GM21737 (cell line): ENCODE measurements at regions not wholly inside any gene's neighbourhood (a gene's known extent, or its start where the extent isn't known, plus 50 kb on each side); places are given as distances from the start of the nearest gene placed in this dataset.
A peak's percentile ranks its signal among the peaks of the same experiment; 100 is the strongest.

Source experiments
- ATAC-seq: cut with Tn5 transposase; IDR thresholded peaks from one replicate; pipeline ENCODE4 v1.9.1; 2021; ENCODE audit warnings: mild to moderate bottlenecking, moderate library complexity; ENCODE audit not compliant: unreplicated experiment

DNA sequence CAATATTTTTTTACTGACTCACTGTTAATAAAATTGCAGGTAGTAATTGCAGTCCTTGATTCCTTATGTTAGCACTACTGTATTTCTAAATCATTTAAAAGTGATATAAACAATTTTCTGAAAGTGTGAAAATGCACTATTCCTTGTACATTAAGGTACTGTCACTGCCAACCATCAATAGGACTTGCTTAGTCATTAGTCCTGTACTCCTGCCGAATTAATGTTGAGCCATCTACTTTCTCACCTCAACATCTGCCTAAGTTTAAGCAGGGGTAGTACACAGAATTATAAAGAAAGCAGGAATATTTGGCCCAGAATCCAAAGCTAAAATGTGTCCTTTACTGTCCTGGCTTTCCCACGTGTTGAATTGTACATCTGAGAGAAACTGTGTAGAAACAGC is 87.0 kb upstream of the TRPC3 start:
- no peak for ATAC-seq

DNA sequence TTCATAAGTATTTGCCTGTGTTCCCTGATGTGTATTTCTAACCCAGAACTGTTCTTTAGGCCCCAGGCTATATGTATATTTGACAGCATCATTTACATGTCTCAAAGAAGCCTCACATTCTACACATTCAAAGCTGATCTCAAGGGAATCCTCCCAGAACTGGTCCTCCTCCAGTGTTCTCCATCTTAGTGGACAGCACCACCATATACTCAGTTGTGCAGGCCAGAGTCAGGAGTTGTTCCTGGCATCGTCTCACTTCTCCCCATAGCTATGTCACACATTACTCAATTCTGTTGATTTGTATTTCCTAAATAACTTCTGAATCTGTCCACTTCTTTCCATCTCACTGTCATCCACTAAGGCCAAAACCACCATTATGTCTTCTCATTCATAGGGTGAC is 82.8 kb upstream of the TRPC3 start:
- no peak for ATAC-seq

DNA sequence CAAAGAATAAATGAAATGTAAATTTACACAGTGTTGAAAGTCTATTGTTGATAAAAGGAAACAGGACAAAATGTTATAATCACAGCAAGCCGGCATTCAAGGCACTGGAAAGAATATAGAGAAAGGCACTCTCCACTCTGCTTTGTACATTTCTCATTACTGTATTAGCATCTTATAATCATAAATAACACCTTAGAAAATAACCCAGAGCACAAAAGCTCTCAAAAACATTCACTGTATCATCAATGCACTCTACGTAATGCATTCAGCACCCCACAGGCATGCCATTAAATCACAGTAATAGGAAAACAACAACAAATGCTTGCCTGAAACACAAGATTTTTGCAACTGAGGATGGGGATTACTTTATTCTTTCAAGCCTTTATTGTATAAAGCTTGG is 75.3 kb upstream of the TRPC3 start:
- ATAC-seq = no peak

DNA sequence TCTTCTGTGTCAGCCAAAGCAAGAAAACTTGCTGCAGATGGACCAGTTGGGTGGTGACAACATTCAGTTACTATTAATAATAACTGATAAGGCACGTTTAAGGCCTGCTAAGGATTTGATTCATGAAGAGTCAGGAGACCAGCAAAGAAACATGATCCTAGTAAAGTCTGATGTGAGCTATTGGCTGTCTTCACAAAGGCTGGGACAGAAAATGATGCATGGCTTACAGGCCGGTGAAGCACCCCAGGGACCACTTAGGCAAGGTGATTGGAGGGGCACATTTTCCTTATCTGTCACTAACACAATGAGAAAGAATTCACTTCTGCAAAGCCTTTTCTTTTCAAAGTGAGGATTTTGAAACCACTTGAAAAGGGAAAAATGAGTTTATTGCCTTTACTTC is 65.4 kb upstream of the TRPC3 start:
- ATAC-seq = no peak

DNA sequence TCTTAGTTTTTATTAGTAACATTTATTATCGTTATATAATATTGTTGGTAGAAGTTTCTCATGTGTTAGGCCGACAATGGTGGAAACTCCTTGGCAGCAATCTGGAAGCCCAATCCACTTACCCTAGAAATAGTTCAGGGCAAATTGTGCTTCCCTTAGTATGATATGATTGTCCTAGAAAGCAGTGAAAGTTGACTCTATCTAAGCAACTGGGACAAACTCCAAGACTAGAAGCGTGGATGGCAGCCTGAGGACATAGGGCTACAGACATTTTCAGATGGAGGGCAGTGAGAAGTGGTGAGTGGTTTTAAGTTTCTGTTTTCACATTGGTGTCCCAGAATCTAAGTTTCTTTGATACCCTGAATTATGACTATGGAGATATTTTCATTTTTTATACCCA is 63.3 kb upstream of the TRPC3 start:
- no peak for ATAC-seq

DNA sequence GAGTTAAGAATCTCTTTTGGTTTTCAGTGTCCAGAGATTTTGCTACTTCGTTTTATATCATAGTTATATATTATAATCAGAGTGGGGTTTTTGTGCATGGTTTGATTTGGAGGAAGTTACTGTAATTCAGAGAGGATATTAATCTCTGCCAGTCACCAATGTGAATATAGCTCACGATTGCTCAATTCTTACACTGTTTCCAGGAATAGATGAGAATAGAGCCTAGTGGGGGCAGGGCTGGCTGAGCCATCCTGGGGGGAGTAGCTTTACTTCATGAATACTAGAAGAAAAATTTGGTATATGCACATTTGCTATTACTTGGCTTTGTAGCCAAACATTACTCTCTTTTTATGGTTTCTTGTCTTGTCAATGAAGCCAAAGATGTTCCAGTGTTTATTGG is 60.9 kb upstream of the TRPC3 start:
- no peak for ATAC-seq

DNA sequence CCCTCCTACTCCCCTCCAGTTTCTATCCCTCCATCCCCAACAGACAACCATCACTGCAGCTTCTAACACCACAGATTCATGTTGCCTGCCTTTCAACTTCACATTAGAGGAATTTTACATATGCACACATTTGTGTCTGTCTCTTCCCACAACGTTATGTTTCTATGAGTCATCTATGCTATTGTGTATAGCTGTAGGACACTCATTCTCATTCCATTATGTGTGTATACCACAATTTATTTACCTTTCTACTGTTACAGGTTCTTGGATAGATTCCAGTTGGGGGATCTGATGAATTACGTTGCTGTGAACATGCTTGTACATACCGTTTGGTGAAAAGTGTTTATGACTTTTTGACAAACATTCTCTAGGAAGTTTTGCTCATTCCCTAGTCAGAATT is 58.8 kb upstream of the TRPC3 start:
- no peak for ATAC-seq

DNA sequence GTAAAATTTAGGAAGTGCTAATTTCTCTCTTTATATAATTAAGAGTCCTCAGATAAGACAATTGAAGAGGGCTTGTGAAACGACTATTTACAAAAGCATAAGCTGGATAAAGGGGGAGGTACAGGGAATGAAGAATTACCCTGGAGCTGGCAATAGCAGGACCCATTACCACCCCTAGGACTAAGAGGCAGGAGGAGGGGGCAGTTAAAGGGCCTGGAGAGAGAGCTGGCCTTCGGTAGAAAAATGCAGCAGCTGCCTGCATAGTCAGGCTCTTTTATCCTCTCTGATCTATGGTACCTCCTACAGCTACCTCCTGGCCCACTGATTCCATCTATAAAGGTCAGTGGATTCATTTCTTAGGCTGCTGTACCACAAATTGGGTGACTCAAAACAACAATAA is 57.7 kb upstream of the TRPC3 start:
- no peak for ATAC-seq

DNA sequence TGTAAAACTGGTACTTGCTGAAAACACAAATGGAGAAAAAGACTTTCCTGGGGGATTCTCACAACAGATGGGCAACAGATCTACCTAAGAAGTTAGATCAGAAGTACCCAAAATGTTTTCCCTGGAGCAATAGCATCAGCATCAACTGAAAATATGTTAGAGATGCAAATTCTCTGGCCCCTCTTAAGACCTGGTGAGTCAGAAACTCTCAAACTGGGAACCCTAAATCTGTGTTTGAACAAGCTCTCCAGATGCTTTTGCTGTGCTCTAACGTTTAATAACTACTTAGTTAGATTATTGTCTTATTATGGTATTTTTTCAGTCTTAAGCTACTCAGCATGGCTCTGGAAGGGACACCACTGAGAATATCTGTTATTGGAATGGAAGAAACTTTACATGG is 55.2 kb upstream of the TRPC3 start:
- no peak for ATAC-seq

DNA sequence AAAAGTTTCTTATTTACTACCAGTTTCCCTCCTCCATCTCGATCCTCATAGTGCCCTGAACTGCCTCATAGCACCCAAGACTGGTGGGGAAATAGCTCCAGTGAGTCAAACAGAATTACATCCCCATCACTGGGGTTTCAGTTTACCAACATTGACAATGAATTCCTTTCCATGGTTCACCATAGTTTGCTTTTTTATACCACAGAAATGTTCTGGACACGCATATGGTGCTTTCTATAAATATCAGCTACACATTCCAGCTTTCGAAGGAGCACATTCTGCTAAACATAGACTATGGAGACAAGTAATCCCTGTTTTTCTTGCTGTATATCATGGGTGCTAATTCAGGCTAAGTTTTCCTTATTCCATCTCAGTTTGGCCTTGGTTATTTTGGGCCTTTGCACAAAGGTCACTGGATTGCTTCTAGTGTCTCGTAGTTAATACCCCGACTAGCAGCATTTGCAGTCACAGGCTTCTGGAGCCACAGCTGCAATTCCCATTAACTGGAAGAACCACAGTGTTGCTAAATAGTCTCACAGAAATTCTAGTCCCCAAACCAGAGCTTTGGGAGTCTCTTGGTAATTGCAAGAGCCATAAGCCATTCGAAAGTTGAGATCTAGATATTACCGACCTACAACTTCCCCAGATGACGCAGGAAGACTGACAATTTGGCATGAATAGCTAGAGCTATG is 53.4 kb upstream of the TRPC3 start:
- no peak for ATAC-seq

DNA sequence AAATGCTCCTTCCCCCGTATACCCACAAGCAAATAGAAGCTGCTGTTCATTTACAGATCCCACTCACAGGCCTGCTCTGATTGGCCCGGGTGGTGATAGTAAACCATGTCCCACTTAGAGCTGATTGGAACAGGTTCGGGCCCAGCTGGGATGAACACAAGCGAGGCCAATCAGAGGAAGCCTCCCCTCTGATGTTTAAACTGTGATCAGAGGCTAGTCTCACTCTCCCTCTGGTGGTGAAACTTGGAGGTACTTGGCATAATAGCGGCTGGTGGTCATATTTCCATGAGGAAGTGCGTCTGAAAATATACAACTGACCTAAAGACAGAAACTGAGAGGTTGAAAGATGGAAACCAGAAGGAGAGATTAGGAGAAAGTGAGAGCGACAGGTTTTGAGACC is 51.5 kb upstream of the TRPC3 start:
- ATAC-seq = peak; percentile 68
